Sigmoid colon (tissue), 4 donors: ENCODE measurements at regions not wholly inside any gene's neighbourhood (a gene's known extent, or its start where the extent isn't known, plus 50 kb on each side); places are given as distances from the start of the nearest gene placed in this dataset.

Experiments used
- EP300 ChIP-seq, 4 donors: sonication (generic); formaldehyde crosslinking; IDR thresholded peaks; one replicate each; pipeline ENCODE4 v1.6.1; 2017; ENCODE audit warnings: antibody characterized with exemption in 4 of 4
- POLR2A ChIP-seq, 2 donors: fragments of 450-650 bp; IDR thresholded peaks; one replicate each; pipeline ENCODE4 v1.6.1; 2016; ENCODE audit warnings: antibody characterized with exemption in 2 of 2, mild to moderate bottlenecking in 2 of 2, moderate library complexity in 2 of 2
- POLR2AphosphoS5 ChIP-seq, 4 donors: sonication (generic); formaldehyde crosslinking; IDR thresholded peaks; one replicate each; pipeline ENCODE4 v1.6.1; 2017; ENCODE audit warnings: antibody characterized with exemption in 4 of 4
- TF ChIP-seq, protein P1 (sequence below), 4 experiments: fragments of 450-650 bp in 3 of 4; fragments of 200-600 bp in 1 of 4; IDR thresholded peaks; one replicate each; pipeline ENCODE4 v1.5.1; 2016 to 2019; ENCODE audit warnings: antibody characterized with exemption in 4 of 4, mild to moderate bottlenecking in 3 of 4, moderate library complexity in 2 of 4

DNA sequence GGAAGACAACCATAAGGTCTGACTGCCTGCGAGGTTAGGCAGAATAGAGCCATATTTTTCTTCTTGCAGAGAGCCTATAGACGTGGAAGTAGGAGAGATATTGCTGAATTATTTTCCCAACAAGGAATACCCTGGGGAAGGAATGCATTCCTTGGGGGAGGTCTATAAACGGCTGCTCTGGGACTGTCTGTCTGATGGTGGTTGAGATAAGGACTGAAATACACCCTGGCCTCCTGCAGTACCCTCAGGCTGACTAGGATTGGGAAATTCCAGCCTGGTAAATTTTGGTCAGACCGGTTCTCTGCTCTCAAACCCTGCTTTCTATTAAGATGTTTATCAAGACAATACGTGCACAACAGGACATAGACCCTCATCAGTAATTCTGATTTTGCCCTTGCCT is 617.5 kb upstream of the GRIN3A start:
- TF ChIP-seq, protein P1, sequence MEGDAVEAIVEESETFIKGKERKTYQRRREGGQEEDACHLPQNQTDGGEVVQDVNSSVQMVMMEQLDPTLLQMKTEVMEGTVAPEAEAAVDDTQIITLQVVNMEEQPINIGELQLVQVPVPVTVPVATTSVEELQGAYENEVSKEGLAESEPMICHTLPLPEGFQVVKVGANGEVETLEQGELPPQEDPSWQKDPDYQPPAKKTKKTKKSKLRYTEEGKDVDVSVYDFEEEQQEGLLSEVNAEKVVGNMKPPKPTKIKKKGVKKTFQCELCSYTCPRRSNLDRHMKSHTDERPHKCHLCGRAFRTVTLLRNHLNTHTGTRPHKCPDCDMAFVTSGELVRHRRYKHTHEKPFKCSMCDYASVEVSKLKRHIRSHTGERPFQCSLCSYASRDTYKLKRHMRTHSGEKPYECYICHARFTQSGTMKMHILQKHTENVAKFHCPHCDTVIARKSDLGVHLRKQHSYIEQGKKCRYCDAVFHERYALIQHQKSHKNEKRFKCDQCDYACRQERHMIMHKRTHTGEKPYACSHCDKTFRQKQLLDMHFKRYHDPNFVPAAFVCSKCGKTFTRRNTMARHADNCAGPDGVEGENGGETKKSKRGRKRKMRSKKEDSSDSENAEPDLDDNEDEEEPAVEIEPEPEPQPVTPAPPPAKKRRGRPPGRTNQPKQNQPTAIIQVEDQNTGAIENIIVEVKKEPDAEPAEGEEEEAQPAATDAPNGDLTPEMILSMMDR (IDR thresholded peaks at IDR 0.05) = no peak
- no peak for TF ChIP-seq POLR2A (IDR thresholded peaks at IDR 0.05)
- TF ChIP-seq POLR2AphosphoS5 (IDR thresholded peaks at IDR 0.05) = no peak
- no peak for TF ChIP-seq EP300 (IDR thresholded peaks at IDR 0.05)
